ENCODE measurements at regions not wholly inside any gene's neighbourhood (a gene's known extent, or its start where the extent isn't known, plus 50 kb on each side); places are given as distances from the start of the nearest gene placed in this dataset.
"Not testable (repeated sequence)": the region's sequence is repeated elsewhere in the genome, so short reads cannot be mapped to it uniquely, and the experiment has no call there.

GRCh38 chr2:118417406-118418120 is 329.3 kb downstream of the INSIG2 start:
- 77% methylated on average over 3 of the region's 3 CpGs for WGBS
- H3K9me3 ChIP-seq, result peaks cover 0 to 10% (median 0%) of the 10 kb centered on the region in 4 donors
- no peak overlapping the region for H3K27ac ChIP-seq (replicated peaks in 1 of 4)
- no peak overlapping the region for H3K4me3 ChIP-seq
- no peaks in the 10 kb centered on the region for H3K27me3 ChIP-seq
- TF ChIP-seq POLR2A (IDR thresholded peaks at IDR 0.05; ENCODE audit: low read depth) (no peak), CTCF (IDR thresholded peaks at IDR 0.05) (no peak), EP300 (IDR thresholded peaks at IDR 0.05) (no peak), POLR2AphosphoS5 (IDR thresholded peaks at IDR 0.05) (no peak)
- intact Hi-C loops (cut with DNase I), result no loop called here
- no peaks in the 10 kb centered on the region for H3K36me3 ChIP-seq
- H3K4me1 ChIP-seq, result no peaks in the 10 kb centered on the region
- no peak for DNase-seq (ENCODE audit: extremely low spot score)

DNA sequence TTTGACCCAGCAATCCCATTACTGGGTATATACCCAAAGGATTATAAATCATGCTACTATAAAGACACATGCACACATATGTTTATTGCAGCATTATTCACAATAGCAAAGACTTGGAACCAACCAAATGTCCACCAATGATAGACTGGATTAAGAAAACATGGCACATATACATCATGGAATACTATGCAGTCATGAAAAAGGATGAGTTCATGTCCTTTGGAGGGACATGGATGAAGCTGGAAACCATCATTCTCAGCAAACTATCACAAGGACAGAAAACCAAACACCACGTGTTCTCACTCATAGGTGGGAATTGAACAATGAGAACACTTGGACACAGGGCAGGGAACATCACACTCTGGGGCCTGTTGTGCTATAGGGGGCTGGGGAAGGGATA is 326.9 kb downstream of the INSIG2 start:
- DNase-seq (ENCODE audit: extremely low spot score); H3K4me3 ChIP-seq; intact Hi-C loops (cut with DNase I); H3K27ac ChIP-seq (replicated peaks in 1 of 4); H3K4me1 ChIP-seq; H3K27me3 ChIP-seq; H3K36me3 ChIP-seq; H3K9me3 ChIP-seq: not testable (repeated sequence)
- 80% methylated on average over 1 of the region's 1 CpG for WGBS

GRCh38 chr2:118403658-118404451 is 315.6 kb downstream of the INSIG2 start:
- no peaks in the 10 kb centered on the region for H3K36me3 ChIP-seq
- no peak overlapping the region for H3K4me3 ChIP-seq
- H3K4me1 ChIP-seq, result no peaks in the 10 kb centered on the region
- no peak overlapping the region for H3K27ac ChIP-seq (replicated peaks in 1 of 4)
- intact Hi-C loops (cut with DNase I), result no loop called here
- H3K9me3 ChIP-seq, result no peaks in the 10 kb centered on the region
- 80% methylated on average over 5 of the region's 5 CpGs for WGBS
- no peak for TF ChIP-seq CTCF (IDR thresholded peaks at IDR 0.05)
- no peak for TF ChIP-seq POLR2AphosphoS5 (IDR thresholded peaks at IDR 0.05)
- TF ChIP-seq POLR2A (IDR thresholded peaks at IDR 0.05; ENCODE audit: low read depth), result no peak
- TF ChIP-seq EP300 (IDR thresholded peaks at IDR 0.05), result no peak
- no peak for DNase-seq (ENCODE audit: extremely low spot score)
- H3K27me3 ChIP-seq, result peaks cover 0 to 7% (median 0%) of the 10 kb centered on the region in 4 donors

DNA sequence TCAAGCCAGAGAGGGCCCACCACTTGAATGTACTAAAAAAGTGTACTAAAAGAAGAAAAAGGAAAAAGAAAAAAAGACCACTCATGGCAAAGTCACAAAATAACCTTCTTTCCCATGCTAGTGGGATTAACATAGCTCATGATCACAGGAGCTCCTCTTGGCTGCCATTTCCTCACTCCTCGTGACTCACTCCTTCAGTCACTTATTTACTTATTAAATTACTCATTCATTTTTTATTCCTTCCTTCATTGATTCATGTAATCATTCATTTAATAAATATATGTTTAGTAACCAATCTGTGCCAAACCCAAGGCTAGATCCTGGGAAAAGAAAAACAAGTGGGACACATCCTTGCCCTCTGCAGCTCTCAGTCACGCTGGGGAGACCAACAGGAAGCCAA is 300.5 kb downstream of the INSIG2 start:
- no peak overlapping the region for H3K4me3 ChIP-seq
- H3K27ac ChIP-seq (replicated peaks in 1 of 4), result no peak overlapping the region
- intact Hi-C loops (cut with DNase I), result no loop called here
- no peaks in the 10 kb centered on the region for H3K36me3 ChIP-seq
- DNase-seq (ENCODE audit: extremely low spot score), result no peak
- H3K9me3 ChIP-seq, result no peaks in the 10 kb centered on the region
- TF ChIP-seq CTCF (IDR thresholded peaks at IDR 0.05) (no peak), POLR2AphosphoS5 (IDR thresholded peaks at IDR 0.05) (no peak), EP300 (IDR thresholded peaks at IDR 0.05) (no peak), POLR2A (IDR thresholded peaks at IDR 0.05; ENCODE audit: low read depth) (no peak)
- WGBS, result 65% methylated on average over 2 of the region's 2 CpGs
- no peaks in the 10 kb centered on the region for H3K27me3 ChIP-seq
- no peaks in the 10 kb centered on the region for H3K4me1 ChIP-seq

- no peak for DNase-seq (ENCODE audit: extremely low spot score)
- no peaks in the 10 kb centered on the region for H3K9me3 ChIP-seq
- no peaks in the 10 kb centered on the region for H3K27me3 ChIP-seq
- no peak for TF ChIP-seq CTCF (IDR thresholded peaks at IDR 0.05)
- TF ChIP-seq POLR2A (IDR thresholded peaks at IDR 0.05; ENCODE audit: low read depth), result no peak
- TF ChIP-seq EP300 (IDR thresholded peaks at IDR 0.05), result no peak
- no peak for TF ChIP-seq POLR2AphosphoS5 (IDR thresholded peaks at IDR 0.05)
- H3K36me3 ChIP-seq, result no peaks in the 10 kb centered on the region
- H3K27ac ChIP-seq (replicated peaks in 1 of 4), result no peak overlapping the region
- H3K4me1 ChIP-seq, result no peaks in the 10 kb centered on the region
- 89% methylated on average over 1 of the region's 1 CpG for WGBS
- intact Hi-C loops (cut with DNase I), result no loop called here
- H3K4me3 ChIP-seq, result no peak overlapping the region
Observed at GRCh38 chr2:118387509-118387908, 299.2 kb downstream of the INSIG2 start.

Measured in esophagus muscularis mucosa (tissue), 4 donors.